GM23248 (cell line): ENCODE measurements at regions not wholly inside any gene's neighbourhood (a gene's known extent, or its start where the extent isn't known, plus 50 kb on each side); places are given as distances from the start of the nearest gene placed in this dataset.

Experiments
- EZH2 ChIP-seq: fragments of 200-600 bp; sonication (generic); IDR thresholded peaks from 2 replicates; pipeline ENCODE4 v1.6.1; 2018; ENCODE audit warnings: antibody characterized with exemption, mild to moderate bottlenecking; ENCODE audit not compliant: insufficient read depth, poor library complexity, severe bottlenecking
- EZH2phosphoT487 ChIP-seq: fragments of 200-600 bp; sonication (generic); IDR thresholded peaks from 2 replicates; pipeline ENCODE4 v1.6.1; 2018; ENCODE audit warnings: antibody characterized with exemption, moderate library complexity, mild to moderate bottlenecking, low read depth; ENCODE audit not compliant: insufficient read depth

- TF ChIP-seq EZH2 (no peak), EZH2phosphoT487 (no peak)
Measured at GRCh38 chr12:32989705-32990104, 93.1 kb upstream of the PKP2 start.
